Mammary epithelial cell (primary cell): ENCODE measurements at regions not wholly inside any gene's neighbourhood (a gene's known extent, or its start where the extent isn't known, plus 50 kb on each side); places are given as distances from the start of the nearest gene placed in this dataset.

ENCODE experiments used
- EZH2 ChIP-seq: IDR thresholded peaks from 2 replicates; pipeline ENCODE4 v1.6.1; 2012; ENCODE audit warnings: low read length, inconsistent platforms, borderline replicate concordance
- TF ChIP-seq, protein P1 (sequence below), 2 donors: IDR thresholded peaks in 1 of 2; conservative IDR thresholded peaks in 1 of 2; 2 replicates each; pipeline ENCODE4 v1.5.1; 2011 to 2012; ENCODE audit warnings: inconsistent platforms in 2 of 2, low read length in 2 of 2, mild to moderate bottlenecking in 2 of 2, control low read depth in 1 of 2, low read depth in 1 of 2; ENCODE audit not compliant: insufficient read depth in 1 of 2; ENCODE audit errors: extremely low read depth in 1 of 2

GRCh38 chr4:147421456-147421855, 59.4 kb upstream of the EDNRA start:
- TF ChIP-seq, protein P1, sequence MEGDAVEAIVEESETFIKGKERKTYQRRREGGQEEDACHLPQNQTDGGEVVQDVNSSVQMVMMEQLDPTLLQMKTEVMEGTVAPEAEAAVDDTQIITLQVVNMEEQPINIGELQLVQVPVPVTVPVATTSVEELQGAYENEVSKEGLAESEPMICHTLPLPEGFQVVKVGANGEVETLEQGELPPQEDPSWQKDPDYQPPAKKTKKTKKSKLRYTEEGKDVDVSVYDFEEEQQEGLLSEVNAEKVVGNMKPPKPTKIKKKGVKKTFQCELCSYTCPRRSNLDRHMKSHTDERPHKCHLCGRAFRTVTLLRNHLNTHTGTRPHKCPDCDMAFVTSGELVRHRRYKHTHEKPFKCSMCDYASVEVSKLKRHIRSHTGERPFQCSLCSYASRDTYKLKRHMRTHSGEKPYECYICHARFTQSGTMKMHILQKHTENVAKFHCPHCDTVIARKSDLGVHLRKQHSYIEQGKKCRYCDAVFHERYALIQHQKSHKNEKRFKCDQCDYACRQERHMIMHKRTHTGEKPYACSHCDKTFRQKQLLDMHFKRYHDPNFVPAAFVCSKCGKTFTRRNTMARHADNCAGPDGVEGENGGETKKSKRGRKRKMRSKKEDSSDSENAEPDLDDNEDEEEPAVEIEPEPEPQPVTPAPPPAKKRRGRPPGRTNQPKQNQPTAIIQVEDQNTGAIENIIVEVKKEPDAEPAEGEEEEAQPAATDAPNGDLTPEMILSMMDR (conservative IDR thresholded peaks at IDR 0.05 in 1 of 2, IDR thresholded peaks at IDR 0.05 in 1 of 2; ENCODE audit: extremely low read depth in 1 of 2, insufficient read depth in 1 of 2, low read depth in 1 of 2, low read length in 2 of 2) = no peak
- TF ChIP-seq EZH2 = no peak
